ENCODE measurements at regions not wholly inside any gene's neighbourhood (a gene's known extent, or its start where the extent isn't known, plus 50 kb on each side); places are given as distances from the start of the nearest gene placed in this dataset.
"Not testable (repeated sequence)": the region's sequence is repeated elsewhere in the genome, so short reads cannot be mapped to it uniquely, and the experiment has no call there.

GRCh38 chr4:4032364-4032763 is 194.4 kb downstream of the OTOP1 start:
- DNase-seq, result not testable (repeated sequence)

- peak in 2 of 3 donors; percentile 0 to 23 for DNase-seq
Measured at GRCh38 chr4:4032801-4033605, 193.7 kb downstream of the OTOP1 start.

GRCh38 chr4:4037399-4038138 is 189.2 kb downstream of the OTOP1 start:
- not testable (repeated sequence) for DNase-seq

- not testable (repeated sequence) for DNase-seq
Measured at GRCh38 chr4:4045823-4046222, 180.9 kb downstream of the OTOP1 start.

GRCh38 chr4:4046686-4047085 is 180.0 kb downstream of the OTOP1 start:
- not testable (repeated sequence) for DNase-seq

GRCh38 chr4:4047202-4047601 is 179.5 kb downstream of the OTOP1 start:
- not testable (repeated sequence) for DNase-seq

- DNase-seq, result not testable (repeated sequence)
Measured at GRCh38 chr4:4048227-4048626, 178.5 kb downstream of the OTOP1 start.

GRCh38 chr4:4050781-4051180 is 175.9 kb downstream of the OTOP1 start:
- not testable (repeated sequence) for DNase-seq

- DNase-seq, result not testable (repeated sequence)
Measured at GRCh38 chr4:4052933-4053332, 173.8 kb downstream of the OTOP1 start.

GRCh38 chr4:4057226-4057625 is 169.5 kb downstream of the OTOP1 start:
- DNase-seq, result not testable (repeated sequence)

GRCh38 chr4:4084171-4084570 is 142.6 kb downstream of the OTOP1 start:
- DNase-seq, result not testable (repeated sequence)

GRCh38 chr4:4089716-4090419 is 136.9 kb downstream of the OTOP1 start:
- not testable (repeated sequence) for DNase-seq

- not testable (repeated sequence) for DNase-seq
Measured at GRCh38 chr4:4090720-4091119, 136.0 kb downstream of the OTOP1 start.

- DNase-seq, result not testable (repeated sequence)
Measured at GRCh38 chr4:4092159-4092558, 134.6 kb downstream of the OTOP1 start.

- DNase-seq, result not testable (repeated sequence)
Measured at GRCh38 chr4:4099610-4100009, 127.1 kb downstream of the OTOP1 start.

- not testable (repeated sequence) for DNase-seq
Measured at GRCh38 chr4:4106923-4107322, 119.8 kb downstream of the OTOP1 start.

GRCh38 chr4:4107411-4108107 is 119.2 kb downstream of the OTOP1 start:
- DNase-seq, result peak; percentile 11 to 68 (median 67)

- not testable (repeated sequence) for DNase-seq
Measured at GRCh38 chr4:4115381-4115780, 111.3 kb downstream of the OTOP1 start.

- not testable (repeated sequence) for DNase-seq
Measured at GRCh38 chr4:4116901-4117300, 109.8 kb downstream of the OTOP1 start.

- not testable (repeated sequence) for DNase-seq
Measured at GRCh38 chr4:4134368-4134767, 92.4 kb downstream of the OTOP1 start.

- not testable (repeated sequence) for DNase-seq
Measured at GRCh38 chr4:4136621-4137020, 90.1 kb downstream of the OTOP1 start.

Data from muscle of back (tissue), 3 donors.